EH (cell line): ENCODE measurements at regions not wholly inside any gene's neighbourhood (a gene's known extent, or its start where the extent isn't known, plus 50 kb on each side); places are given as distances from the start of the nearest gene placed in this dataset.

Source experiments
- DNase-seq: peaks from one replicate; pipeline ENCODE4 v3.0.0-alpha.2; 2015; ENCODE audit warnings: low read depth

DNA sequence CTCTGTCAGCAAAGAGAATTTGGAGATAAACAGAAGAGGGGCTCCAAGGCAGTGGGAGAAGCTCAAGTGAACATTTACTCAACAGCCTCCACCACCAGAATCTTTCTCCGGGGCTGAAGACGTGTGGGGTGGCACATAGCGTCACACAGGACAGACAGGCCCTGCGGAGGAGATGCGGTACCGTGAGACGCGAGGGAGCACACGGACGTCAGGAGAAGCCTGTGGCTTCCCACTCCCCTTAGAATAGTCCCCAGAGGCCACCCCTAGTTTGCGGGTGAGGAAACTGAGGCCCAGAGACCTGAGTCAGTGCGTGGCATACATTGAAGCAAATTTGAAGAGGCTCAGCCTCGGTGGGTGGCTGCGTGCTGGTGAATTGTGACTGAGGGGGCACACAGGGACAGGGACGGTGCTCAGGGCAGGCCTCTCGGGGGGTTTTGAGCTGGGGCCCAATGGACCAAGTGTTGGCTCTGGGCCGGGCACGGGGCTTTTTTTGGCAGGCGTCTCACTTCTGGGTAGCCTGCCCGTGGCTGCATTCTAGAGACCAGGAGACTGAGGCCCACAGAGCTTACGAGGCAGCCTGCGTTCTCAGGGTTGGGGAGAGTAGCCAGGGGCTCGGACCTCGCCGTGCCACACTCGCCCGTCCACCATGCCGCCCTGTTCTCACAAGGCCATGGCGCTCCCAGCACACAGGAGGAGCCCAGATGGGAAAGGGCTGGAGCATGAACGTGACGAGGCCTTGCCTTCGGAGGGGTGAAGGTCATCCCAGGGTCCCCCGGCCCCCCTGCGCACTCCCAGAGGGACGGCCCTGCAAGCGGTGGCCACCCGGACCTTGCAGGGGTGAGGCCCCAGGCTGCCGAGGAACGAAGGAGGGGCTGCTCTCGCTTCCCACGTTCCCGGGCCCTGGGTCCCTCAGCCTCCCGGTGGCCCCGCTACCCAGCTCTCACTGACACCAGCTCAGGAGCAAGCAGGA lies 220.6 kb downstream of the C9orf50 start:
- no peak for DNase-seq

DNA sequence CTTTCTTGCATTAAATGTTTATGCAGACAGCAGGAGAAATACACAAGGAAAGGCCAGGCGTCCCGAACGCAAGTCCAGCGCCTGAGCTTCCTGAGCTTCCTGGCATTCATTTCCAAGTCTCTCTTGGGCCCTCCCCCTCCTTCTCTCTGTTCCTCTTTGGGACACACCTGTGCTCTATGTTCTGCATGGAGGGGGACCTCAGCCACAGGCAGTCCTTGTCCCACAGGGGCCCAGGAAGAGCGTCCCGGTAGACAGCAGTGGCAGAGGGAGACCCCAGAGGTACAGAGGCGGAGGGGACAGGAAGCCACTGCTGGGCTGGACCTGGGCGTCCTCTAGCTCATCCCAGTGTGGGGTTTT lies 221.3 kb downstream of the C9orf50 start:
- no peak for DNase-seq

DNA sequence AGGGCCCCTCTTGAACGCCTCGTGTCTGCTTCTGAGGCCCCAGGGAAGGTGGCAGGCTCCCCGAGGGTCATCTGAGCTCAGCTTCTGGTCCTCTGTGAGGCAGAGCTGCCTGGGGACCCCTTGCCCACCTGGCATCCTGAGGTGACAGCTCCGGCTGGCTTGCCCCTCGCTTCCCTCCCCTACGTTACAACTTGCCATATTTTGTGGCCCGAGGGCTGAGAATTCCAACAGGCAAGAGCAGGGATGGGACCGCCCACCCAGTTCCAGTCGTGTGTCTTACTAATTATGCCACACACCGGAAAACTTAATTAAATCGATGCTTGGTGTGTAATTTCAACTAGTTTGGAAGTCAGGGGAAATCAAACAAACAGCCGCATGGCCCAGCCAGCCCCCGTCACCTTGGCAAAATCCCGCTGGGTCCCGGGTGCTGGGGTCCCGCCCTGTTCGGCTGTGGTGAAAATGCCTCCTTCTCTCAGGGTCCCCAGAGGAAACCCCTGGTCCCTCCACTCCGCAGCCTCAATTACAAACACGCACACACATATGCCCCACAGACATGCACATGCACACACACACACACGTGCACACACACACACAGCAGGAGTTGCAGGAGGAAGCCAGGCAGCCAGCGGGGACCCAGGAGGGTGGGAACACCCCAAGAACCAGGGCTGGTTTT lies 221.0 kb upstream of the IER5L start:
- DNase-seq, result no peak

DNA sequence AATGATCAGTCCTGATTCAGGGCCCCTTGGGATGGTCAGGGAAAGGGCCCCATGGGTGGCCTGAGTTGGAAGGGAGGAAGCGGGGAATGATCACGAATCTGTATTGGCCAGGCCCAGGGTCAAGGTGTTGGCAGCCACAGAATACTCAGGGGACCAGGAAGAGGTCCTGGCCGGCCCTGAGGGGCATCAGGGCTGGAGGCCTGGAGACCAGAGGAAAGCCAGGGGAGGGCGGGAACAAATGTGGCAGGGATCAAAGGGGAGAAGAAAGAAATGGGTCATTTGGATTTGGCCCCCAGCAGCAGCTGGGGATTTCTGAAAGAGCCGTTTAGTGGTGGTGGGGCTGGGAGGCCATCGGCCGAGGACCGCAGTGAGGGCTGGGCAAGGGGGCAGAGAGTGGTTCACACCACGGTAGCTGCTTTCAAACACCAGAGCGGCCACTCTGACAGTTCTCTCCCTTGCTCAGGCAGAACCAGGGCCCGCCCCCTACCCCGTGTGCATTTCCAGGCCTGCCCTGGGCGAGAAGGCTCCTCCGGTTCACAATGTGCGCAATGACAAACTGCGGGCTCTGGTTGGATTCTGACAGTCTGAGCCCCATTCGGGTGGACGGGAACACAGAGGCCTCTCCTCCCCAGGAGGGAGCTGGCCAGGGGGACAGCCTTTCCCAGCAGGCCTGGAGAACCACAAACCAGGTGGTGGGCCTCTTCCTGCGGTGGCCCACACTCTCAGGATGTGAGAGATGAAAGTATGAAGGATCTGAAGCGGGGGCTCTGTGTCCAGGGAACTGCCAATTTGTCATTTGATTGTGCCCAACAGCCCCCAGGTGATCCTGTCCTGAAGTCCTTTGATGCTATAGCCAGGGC lies 220.3 kb upstream of the IER5L start:
- no peak for DNase-seq

DNA sequence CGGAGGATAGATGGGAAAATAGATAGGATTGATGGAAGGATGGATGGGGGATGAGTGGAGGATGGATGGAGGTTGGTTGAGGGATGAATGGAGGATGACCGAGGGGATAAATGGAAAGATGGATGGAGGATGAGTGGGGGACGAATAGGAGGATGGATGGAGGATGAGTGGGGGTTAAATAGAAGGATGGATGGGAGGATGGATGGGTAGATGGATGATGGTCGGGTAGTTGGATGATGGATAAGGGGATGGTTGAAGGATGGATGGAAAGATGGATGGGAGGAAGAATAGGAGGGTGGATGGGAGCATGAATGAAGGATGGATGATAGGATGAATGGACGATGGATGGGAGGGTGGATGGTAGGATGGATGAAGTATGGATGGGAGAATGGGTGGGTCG lies 219.3 kb upstream of the IER5L start:
- no peak for DNase-seq

DNA sequence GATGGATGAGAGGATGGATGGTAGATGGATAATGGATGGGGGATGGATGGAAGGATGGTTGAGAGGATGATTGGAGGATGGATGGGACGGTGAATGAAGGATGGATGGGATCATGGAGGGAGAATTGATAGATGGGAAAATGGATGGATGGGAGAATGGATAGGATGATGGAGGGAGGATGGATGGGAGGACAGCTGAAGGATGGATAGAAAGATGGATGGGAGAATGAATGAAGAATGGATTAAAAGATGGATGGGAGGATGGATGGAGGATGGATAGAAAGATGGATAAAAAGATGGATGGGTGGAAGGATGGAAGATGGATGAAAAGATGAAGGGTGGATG lies 218.3 kb upstream of the IER5L start:
- no peak for DNase-seq

DNA sequence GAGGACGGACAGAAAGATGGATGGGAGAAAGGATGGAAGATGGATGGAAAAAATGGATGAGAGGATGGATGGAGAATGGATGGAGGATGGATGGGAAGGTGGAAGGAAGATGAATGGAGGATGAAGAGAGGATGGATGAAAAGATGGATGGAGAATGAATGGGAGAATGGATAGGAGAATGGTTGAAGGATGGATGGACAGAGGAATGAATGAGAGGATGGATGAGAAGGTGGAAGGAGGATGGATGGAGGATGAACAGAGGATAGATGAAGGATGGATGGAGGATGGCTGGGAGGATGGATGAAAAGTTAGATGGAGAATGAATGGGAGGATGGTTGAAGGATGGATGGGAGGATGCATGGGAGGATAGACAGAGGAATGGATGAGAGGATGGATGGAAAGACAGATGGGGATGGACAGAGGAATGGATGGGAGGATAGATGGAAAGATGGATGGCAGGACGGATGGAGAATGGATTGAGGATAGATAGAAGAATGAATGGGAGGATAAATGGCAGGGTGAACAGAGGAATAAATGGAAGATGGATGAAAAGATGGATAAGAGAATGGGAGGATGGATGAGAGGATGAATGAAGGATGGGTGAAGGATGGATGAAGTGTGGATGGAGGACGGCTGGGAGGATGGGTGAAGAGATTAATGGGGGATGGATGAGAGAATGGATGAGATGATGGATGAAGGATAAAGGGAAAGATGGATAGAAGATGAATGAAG lies 217.7 kb upstream of the IER5L start:
- DNase-seq, result no peak

DNA sequence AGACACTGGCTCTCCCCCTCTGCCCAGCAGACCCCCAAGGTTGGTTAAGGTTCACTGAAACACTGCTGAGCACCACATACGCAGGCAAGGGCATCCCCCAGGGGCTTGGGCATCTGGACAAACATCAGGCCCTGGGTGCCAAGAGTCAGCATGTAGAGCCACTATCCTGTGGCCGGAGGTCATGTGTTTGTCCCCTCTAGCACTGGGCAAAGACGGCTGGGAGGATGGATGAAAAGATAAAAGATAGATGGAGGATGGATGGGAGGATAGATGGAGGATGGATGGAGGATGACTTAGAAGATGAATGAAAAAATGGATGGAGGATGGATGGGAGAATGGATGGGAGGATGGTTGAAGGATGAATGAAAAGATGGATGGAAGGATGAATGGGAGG lies 216.8 kb upstream of the IER5L start:
- DNase-seq, result no peak

DNA sequence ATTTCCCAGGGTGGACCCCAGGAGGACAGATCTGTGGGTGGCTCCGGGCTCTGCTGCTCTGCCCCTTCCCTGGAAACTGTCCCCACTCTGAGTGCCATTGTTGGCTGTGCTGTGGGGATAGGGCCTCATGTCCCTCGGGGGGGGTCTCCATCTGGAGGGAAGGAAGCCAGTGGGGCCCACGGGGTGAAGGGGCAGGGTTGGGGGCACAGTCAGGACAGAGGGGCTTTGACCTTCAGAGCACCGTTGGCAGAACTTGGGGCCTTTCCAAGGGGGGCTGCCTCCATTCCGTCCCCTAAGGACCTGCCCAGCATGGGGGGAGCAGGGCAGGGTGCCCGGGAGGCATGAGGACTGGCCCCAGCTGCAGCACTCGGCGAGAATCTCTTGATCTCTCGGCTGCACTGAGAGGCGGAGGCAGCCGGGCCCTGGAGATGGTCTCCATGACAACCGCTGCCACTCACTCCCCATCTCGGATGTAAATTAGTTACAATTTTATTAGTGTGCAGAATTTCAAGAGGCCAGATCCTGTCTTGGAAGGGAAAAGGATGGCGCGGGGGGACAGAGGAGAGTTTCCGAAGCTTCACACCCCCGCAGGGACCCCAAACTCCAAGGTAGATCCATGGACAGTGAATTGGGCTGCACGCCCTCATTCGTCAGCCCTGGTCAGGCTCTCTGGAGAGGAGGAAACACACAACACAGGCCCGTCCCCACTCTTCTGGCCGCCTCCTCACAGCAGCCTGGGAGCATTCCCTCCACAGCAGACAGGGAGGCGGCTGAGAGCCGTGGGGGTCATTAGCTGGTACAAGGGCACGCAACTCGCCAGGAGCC lies 216.2 kb upstream of the IER5L start:
- DNase-seq, result no peak

DNA sequence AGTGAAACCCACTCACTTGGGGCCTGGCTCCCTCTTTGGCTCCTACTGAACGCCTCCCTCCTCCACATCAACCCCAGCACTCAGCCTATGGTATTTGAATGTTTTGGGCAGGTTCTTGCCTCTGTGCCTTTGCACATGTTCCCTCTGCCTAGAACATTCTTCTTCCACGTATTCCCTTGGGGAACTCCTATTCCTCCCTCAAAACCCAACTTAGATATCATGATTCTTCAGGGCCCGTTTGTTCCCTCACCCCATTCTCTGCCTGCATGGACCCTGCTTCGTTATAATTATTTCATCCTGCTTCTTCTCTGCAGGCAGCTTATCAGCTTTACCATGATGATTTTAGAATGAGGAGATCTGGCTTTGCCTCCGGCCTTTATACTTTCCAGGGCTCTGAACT lies 215.0 kb upstream of the IER5L start:
- DNase-seq, result no peak

DNA sequence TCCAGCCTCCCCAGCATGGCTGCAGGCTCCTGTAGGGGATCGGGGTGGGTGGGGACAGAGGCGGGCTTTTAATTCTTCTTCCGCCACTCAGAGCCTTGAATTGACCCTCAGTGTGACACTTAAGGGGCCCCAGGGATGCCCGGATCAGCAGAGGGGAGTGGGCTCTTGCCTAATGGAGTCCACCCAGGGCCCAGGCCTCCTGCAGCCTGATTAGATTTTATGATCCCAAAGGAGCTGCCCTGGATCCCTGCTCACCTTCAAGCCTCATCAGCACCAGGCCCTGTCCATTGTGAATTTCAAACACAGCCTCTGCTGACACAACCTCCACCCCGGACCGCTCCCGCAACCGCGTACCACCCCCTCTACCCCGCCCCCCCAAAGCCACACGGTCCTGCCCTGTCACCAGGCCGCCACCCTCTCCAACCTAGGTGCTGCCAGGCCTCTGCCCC lies 214.1 kb upstream of the IER5L start:
- no peak for DNase-seq

DNA sequence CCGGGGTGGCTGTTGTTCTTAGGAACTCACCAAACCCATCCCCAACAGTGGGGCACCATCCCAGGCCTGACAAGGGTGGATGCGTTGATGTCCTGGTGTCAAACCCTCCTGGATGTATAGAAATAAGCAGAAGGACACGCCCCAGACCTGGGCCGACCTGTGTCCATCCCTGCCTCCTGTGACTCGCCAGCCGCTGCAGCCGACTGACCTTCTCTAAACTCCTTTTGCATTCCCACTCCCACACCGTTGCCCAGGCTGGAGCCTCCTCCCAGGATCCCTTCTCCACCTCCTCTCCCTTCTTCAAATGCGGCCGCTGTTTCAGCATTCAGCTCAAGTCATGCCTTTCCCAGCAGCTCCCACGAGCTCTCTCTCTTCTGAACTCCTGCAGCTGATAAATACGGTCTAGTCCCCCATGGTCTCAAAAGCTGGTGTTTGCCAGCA lies 213.2 kb upstream of the IER5L start:
- DNase-seq, result no peak

DNA sequence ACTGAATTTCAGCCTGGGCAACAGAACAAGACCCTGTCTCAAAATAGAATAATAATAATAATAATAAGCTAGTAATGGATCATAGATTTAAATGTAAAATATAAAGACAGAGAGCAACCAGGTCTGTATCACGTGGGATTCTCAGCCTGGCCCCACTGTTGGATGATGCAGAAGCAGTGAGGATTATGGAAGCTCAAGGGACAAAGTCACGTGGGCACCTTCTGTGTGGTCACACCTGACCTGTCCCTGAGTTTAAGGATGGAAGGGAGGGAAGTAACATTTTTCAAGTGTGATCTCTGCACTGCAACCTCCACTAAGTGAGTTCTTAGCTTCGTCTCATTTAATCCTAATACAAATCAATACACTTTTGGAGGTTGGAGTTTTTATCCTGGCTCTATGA lies 212.5 kb upstream of the IER5L start:
- no peak for DNase-seq

DNA sequence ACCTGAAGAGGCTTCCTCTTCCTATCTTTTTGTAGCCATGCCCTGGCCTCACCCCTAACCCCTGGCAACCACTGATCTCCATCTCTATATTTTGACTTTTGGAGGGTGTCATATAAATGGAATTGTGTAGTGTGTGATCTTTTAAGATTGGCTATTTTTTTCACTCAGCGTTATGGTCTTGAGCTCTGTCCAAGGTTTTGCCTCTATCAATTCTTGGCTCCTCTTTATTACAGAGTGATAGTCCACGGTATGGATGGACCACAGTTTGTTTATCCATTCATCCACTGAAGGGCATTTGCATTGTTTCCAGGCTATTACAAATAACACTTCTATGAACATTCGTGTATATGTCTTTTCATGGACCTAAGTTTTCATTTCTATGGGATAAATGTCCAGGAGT lies 209.8 kb upstream of the IER5L start:
- DNase-seq, result no peak

DNA sequence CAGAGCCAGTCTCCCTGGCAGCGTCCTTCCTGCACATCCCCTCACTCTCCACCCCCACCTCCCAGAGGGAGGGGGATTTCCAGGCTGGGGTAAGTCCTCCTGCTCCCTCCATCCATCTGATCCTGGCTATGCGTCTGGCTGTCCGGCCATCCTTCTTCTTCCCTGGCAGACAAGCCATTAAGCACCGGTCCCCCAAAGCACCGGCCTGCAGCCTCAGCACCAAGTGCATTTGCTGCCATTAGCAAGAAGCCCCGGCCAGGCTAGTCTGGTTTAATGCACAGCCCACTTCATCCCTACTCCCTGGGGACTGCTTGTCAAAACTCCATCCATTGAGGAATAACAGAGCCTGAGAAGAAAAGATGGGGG lies 208.7 kb upstream of the IER5L start:
- DNase-seq, result no peak

DNA sequence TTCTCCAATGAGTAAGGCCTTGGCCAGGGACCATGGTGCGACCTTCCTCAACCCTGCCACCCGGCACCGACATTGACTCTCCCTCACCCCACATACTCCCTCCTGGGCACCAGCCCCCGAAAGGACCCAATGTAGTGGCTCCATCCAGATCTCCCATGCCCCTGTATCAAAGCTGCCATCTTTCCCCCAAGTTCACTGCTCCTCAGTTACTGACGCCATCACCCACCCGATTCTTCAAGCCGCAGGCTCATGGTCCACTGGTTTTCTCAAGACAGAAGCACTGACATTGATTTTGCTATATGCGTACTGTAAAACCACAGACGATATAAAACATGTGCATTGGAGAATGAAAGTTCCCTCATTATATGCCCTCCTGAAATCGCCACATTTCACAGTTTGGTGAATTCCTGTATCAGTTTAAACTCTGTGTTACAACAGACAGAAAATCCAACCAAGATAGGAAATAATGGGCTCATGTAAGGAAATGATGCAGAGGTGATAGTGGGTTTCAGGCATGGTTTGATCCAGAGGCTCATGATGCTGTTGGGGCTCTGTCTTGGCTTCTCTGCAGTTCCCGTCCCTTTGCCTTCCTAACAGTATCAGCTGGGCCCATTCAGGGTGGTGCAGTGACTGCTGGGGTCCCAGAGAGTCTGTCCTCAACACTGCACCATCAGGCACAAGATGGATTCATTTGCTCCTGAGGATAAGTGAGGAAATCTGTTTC lies 207.3 kb upstream of the IER5L start:
- no peak for DNase-seq

DNA sequence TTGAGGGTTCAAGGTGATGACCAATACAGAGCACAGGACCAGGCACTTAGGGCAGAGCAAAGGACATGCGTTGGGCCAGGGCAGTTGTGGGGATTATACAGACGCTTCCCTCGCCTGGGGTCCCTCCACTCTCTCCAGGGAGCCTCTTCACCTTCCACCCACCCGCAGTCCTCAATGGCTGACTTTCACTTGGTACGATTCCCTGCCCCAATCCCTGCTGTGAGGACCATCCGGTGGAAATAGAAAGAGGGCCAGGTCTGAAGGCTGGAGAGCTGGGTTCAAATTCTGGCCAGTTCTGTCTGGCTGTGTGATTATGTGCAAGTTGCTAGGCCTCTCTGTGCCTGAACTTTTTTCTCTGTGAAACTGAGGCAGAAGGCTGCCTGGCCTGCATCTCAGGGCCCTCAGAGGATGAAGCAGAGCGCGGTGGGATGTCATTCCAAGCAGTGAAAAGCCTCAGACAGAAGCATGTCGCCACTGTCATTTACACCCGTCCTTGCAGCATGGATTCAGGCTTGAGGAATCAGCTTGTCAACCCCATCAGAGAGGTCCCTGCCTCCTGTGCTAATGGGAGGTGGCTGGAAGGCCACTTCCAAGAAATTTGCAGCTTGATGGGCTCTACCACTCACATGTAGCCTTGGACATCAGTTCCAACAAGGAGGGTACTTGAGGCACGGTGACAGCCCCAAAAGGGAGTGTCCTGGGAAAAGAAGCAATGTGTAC lies 206.6 kb upstream of the IER5L start:
- no peak for DNase-seq

DNA sequence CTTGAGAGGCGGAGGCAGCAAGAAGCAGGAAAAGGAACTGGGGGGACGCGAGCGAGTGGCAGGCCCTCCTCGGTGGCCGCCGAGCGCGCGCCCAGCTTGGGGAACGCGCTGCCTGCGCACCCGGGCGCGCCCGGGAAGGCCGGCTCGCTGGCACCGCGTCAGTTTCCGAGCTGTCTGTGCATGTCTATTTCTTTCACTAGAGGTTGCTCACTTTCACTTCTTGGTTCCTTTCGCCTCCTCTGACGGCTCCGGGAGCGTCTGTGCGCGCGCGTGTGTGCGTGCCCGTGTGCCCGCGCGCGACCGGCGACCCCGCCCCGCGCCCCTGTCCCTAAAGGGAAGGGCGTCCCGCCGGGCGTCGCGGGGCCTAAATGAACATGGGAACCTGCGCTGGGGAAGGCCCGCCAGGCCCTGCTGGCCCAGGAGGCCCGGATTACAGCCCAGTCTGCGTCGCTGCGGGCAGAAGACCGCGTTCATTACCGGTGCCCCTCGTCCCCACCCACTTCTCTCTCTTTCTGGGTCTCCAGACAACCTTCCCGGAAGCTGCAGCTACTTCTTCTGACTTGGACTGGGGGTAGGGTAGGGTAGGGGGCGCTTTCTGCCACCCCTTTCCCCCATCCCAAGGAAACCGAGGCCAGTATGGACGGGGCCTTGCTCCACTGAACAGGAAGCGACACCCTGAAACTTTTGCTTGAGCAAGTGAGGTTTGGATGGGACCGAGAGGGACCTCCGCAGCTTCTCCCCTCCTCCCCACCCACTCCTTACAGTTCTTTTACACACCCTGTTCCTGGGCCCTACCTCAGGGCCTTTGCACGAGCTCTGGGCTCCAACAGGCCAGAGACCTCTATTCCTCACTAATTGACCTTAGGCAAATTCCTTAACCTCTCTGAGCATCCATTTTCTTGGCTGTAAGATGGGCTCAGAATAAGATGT lies 205.8 kb upstream of the IER5L start:
- DNase-seq, result peak; percentile 70
